ENCODE measurements at regions not wholly inside any gene's neighbourhood (a gene's known extent, or its start where the extent isn't known, plus 50 kb on each side); places are given as distances from the start of the nearest gene placed in this dataset.

DNA sequence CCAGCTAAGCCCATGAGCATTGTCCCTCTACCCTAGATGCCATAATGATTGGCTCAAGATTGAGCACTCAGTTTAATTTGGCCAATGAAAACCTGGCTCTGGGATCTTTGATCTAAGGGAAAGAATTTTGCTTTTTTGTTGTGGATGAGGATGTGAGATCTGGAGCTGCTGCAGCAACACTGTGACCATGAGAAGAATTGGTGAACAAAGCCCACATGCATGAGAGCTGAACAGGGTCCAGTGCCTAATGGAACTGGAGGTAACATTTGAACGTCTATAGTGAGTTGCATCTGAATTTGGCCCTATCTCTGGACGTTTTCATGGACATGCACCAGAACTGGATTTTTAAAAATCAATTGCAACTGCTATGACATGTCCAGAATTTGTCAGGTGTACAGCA lies 338.6 kb downstream of the AACS start:
- TF ChIP-seq POLR2A (IDR thresholded peaks at IDR 0.05): no peak
- TF ChIP-seq, protein P1, sequence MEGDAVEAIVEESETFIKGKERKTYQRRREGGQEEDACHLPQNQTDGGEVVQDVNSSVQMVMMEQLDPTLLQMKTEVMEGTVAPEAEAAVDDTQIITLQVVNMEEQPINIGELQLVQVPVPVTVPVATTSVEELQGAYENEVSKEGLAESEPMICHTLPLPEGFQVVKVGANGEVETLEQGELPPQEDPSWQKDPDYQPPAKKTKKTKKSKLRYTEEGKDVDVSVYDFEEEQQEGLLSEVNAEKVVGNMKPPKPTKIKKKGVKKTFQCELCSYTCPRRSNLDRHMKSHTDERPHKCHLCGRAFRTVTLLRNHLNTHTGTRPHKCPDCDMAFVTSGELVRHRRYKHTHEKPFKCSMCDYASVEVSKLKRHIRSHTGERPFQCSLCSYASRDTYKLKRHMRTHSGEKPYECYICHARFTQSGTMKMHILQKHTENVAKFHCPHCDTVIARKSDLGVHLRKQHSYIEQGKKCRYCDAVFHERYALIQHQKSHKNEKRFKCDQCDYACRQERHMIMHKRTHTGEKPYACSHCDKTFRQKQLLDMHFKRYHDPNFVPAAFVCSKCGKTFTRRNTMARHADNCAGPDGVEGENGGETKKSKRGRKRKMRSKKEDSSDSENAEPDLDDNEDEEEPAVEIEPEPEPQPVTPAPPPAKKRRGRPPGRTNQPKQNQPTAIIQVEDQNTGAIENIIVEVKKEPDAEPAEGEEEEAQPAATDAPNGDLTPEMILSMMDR (IDR thresholded peaks at IDR 0.05): no peak
